ENCODE measurements at regions not wholly inside any gene's neighbourhood (a gene's known extent, or its start where the extent isn't known, plus 50 kb on each side); places are given as distances from the start of the nearest gene placed in this dataset.

DNA sequence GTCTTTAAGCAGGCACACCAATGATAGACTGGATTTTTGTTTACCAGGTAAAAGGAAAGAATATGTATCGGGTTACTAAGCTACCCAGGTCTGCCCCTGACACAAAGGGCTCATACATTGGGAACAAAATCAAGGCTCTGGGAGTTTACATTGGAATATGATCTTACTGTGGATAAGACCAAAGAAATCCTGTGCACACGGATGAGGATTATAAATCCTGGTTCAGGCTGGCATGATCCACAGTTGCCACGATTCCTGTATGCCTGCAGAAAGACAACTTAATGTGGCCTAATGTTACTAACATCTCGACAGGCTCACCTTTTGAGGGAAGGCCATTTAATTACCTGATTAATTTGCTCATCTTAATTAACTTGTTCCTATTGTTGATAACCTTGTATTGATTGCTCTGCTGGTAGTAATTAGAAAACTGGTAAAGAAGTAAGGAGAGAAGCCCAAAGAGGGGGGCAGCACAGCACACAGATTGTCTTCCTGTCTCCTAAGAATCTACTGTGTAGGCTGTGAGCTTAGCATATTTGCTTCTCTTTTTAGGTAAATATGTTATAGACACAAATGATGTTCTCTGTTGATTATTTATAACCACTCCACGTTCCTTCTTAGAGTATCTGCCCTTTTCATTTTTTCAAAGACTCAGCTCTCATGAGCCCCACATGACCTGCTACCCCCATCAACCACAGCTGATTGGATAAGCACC, 51.0 kb upstream of the TOX3 start:
- Histone ChIP-seq H2AFZ (ENCODE audit: low read depth, low read length, severe bottlenecking) (no peak overlapping the region), H4K20me1 (ENCODE audit: low read depth, low read length) (no peaks in the 10 kb centered on the region), H3K27me3 (ENCODE audit: low read length) (no peaks in the 10 kb centered on the region), H3K36me3 (ENCODE audit: low read length) (no peaks in the 10 kb centered on the region), H3F3A (ENCODE audit: insufficient read depth) (no peaks in the 10 kb centered on the region), H3K9ac (ENCODE audit: low read length) (no peak overlapping the region), H3K79me2 (ENCODE audit: insufficient read depth, low read length) (no peaks in the 10 kb centered on the region), H3K27ac (ENCODE audit: low read depth, low read length) (no peak overlapping the region), H3K9me2 (replicated peaks; ENCODE audit: insufficient read depth, low read length) (no peaks in the 10 kb centered on the region), H3K4me2 (ENCODE audit: low read depth, low read length, poor library complexity, severe bottlenecking) (no peak overlapping the region), H3K4me3 (ENCODE audit: insufficient read depth, low read length, poor library complexity, severe bottlenecking) (no peak overlapping the region), H3K9me3 (ENCODE audit: insufficient read depth, low read length) (no peaks in the 10 kb centered on the region)
- TF ChIP-seq, protein P1, sequence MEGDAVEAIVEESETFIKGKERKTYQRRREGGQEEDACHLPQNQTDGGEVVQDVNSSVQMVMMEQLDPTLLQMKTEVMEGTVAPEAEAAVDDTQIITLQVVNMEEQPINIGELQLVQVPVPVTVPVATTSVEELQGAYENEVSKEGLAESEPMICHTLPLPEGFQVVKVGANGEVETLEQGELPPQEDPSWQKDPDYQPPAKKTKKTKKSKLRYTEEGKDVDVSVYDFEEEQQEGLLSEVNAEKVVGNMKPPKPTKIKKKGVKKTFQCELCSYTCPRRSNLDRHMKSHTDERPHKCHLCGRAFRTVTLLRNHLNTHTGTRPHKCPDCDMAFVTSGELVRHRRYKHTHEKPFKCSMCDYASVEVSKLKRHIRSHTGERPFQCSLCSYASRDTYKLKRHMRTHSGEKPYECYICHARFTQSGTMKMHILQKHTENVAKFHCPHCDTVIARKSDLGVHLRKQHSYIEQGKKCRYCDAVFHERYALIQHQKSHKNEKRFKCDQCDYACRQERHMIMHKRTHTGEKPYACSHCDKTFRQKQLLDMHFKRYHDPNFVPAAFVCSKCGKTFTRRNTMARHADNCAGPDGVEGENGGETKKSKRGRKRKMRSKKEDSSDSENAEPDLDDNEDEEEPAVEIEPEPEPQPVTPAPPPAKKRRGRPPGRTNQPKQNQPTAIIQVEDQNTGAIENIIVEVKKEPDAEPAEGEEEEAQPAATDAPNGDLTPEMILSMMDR (IDR thresholded peaks at IDR 0.05; ENCODE audit: insufficient read depth, low read length, poor library complexity, severe bottlenecking) = no peak
- no peak for TF ChIP-seq EZH2phosphoT487 (conservative IDR thresholded peaks at IDR 0.05; ENCODE audit: low read length)

GRCh38 chr16:52597073-52597771, 50.3 kb upstream of the TOX3 start:
- no peaks in the 10 kb centered on the region for H3K79me2 ChIP-seq (ENCODE audit: insufficient read depth, low read length)
- H3K4me3 ChIP-seq (ENCODE audit: insufficient read depth, low read length, poor library complexity, severe bottlenecking) = no peak overlapping the region
- H2AFZ ChIP-seq (ENCODE audit: low read depth, low read length, severe bottlenecking) = no peak overlapping the region
- no peak overlapping the region for H3K27ac ChIP-seq (ENCODE audit: low read depth, low read length)
- no peaks in the 10 kb centered on the region for H3K9me2 ChIP-seq (replicated peaks; ENCODE audit: insufficient read depth, low read length)
- no peak overlapping the region for H3K4me2 ChIP-seq (ENCODE audit: low read depth, low read length, poor library complexity, severe bottlenecking)
- H3K27me3 ChIP-seq (ENCODE audit: low read length) = no peaks in the 10 kb centered on the region
- H3F3A ChIP-seq (ENCODE audit: insufficient read depth) = no peaks in the 10 kb centered on the region
- no peak overlapping the region for H3K9ac ChIP-seq (ENCODE audit: low read length)
- no peaks in the 10 kb centered on the region for H4K20me1 ChIP-seq (ENCODE audit: low read depth, low read length)
- H3K36me3 ChIP-seq (ENCODE audit: low read length) = no peaks in the 10 kb centered on the region
- no peaks in the 10 kb centered on the region for H3K9me3 ChIP-seq (ENCODE audit: insufficient read depth, low read length)
- TF ChIP-seq, protein P1 (IDR thresholded peaks at IDR 0.05; ENCODE audit: insufficient read depth, low read length, poor library complexity, severe bottlenecking) = no peak

All from SU-DHL-6 (cell line).